WTC11 (cell line): ENCODE measurements at regions not wholly inside any gene's neighbourhood (a gene's known extent, or its start where the extent isn't known, plus 50 kb on each side); places are given as distances from the start of the nearest gene placed in this dataset.

Source experiments
- ATAC-seq: fragments of 200-7000 bp; cut with Tn5 transposase; 2 replicates; pipeline ENCODE4 v1.10.0; 2021; ENCODE audit warnings: mild to moderate bottlenecking, moderate library complexity
- CTCF ChIA-PET: fragments of 300-600 bp; sonication (Branson Sonifier 250); formaldehyde crosslinking; loops from one replicate; lab custom pipeline; 2021; ENCODE audit warnings: antibody characterized with exemption; lab: Charles Lee
- POLR2A ChIA-PET: fragments of 350-600 bp; sonication (Branson Sonifier 250); formaldehyde crosslinking; loops from one replicate; lab custom pipeline; 2021; ENCODE audit warnings: antibody characterized with exemption; lab: Charles Lee
- DNase-seq: peaks from one replicate; pipeline ENCODE4 v3.0.0; 2021; ENCODE audit warnings: low spot score
- H3K27ac Mint-ChIP-seq: 2 replicates; pipeline ENCODE4 v1.8.0; 2021; ENCODE audit warnings: mixed read lengths
- H3K27me3 Mint-ChIP-seq: 2 replicates; pipeline ENCODE4 v1.8.0; 2021; ENCODE audit warnings: low read depth, mild to moderate bottlenecking, moderate library complexity, mixed read lengths
- H3K36me3 Mint-ChIP-seq: 2 replicates; pipeline ENCODE4 v1.8.0; 2021; ENCODE audit warnings: mixed read lengths
- H3K4me1 Mint-ChIP-seq: 2 replicates; pipeline ENCODE4 v1.8.0; 2022; ENCODE audit warnings: mixed read lengths
- H3K4me3 Mint-ChIP-seq: 2 replicates; pipeline ENCODE4 v1.8.0; 2021; ENCODE audit warnings: mild to moderate bottlenecking, moderate library complexity, mixed read lengths
- H3K9me3 Mint-ChIP-seq: 2 replicates; pipeline ENCODE4 v1.8.0; 2021; ENCODE audit warnings: mixed read lengths
- AFF4 ChIP-seq: sonication (generic); formaldehyde crosslinking; IDR thresholded peaks from 2 replicates; pipeline ENCODE4 v1.8.1; 2023; ENCODE audit warnings: mild to moderate bottlenecking, missing genetic modification reagents, borderline replicate concordance
- ATF2 ChIP-seq: sonication (generic); formaldehyde crosslinking; IDR thresholded peaks from 2 replicates; pipeline ENCODE4 v1.8.1; 2022; ENCODE audit warnings: low read depth, missing genetic modification reagents, borderline replicate concordance
- CBFB ChIP-seq: sonication (generic); formaldehyde crosslinking; IDR thresholded peaks from 2 replicates; pipeline ENCODE4 v1.8.1; 2022; ENCODE audit warnings: mild to moderate bottlenecking, low read depth, missing genetic modification reagents
- CREB1 ChIP-seq: sonication (generic); formaldehyde crosslinking; IDR thresholded peaks from 2 replicates; pipeline ENCODE4 v1.8.0; 2023; ENCODE audit warnings: mild to moderate bottlenecking, missing genetic modification reagents
- CTCF ChIP-seq: fragments of 200-600 bp; IDR thresholded peaks from 2 replicates; pipeline ENCODE4 v1.8.0; 2022; ENCODE audit warnings: antibody characterized with exemption
- ESRRA ChIP-seq: sonication (generic); formaldehyde crosslinking; IDR thresholded peaks from 2 replicates; pipeline ENCODE4 v1.8.1; 2022; ENCODE audit warnings: mild to moderate bottlenecking, missing genetic modification reagents, borderline replicate concordance
- MXD4 ChIP-seq: fragments of 250-450 bp; sonication (Bioruptor Pico); IDR thresholded peaks from 2 replicates; pipeline ENCODE4 v1.8.0; 2021; ENCODE audit warnings: mild to moderate bottlenecking, moderate library complexity, borderline replicate concordance
- NR3C1 ChIP-seq: sonication (generic); formaldehyde crosslinking; conservative IDR thresholded peaks from 2 replicates; pipeline ENCODE4 v1.8.1; 2023; ENCODE audit warnings: low read depth, mild to moderate bottlenecking, missing genetic modification reagents
- SOX15 ChIP-seq: fragments of 250-450 bp; sonication (Bioruptor Pico); IDR thresholded peaks from 2 replicates; pipeline ENCODE4 v1.9.0; 2021; ENCODE audit warnings: mild to moderate bottlenecking
- STAT6 ChIP-seq: sonication (generic); formaldehyde crosslinking; conservative IDR thresholded peaks from 2 replicates; pipeline ENCODE4 v1.8.1; 2023; ENCODE audit warnings: mild to moderate bottlenecking, low read depth, missing genetic modification reagents, moderate library complexity
- TEAD1 ChIP-seq: sonication (generic); formaldehyde crosslinking; IDR thresholded peaks from 2 replicates; pipeline ENCODE4 v1.8.0; 2022; ENCODE audit warnings: mild to moderate bottlenecking, missing genetic modification reagents
- USF2 ChIP-seq: sonication (generic); formaldehyde crosslinking; IDR thresholded peaks from 2 replicates; pipeline ENCODE4 v1.8.1; 2023; ENCODE audit warnings: mild to moderate bottlenecking, missing genetic modification reagents, moderate library complexity
- ZNF281 ChIP-seq: sonication (generic); formaldehyde crosslinking; IDR thresholded peaks from 2 replicates; pipeline ENCODE4 v1.8.0; 2023; ENCODE audit warnings: mild to moderate bottlenecking, missing genetic modification reagents
- TF ChIP-seq, protein P1 (sequence below): fragments of 250-450 bp; sonication (Bioruptor Pico); conservative IDR thresholded peaks from 2 replicates; pipeline ENCODE4 v1.9.0; 2021; ENCODE audit warnings: mild to moderate bottlenecking

- TF ChIP-seq AFF4 (CRISPR knock-in tag) (no peak), ESRRA (CRISPR knock-in tag) (no peak), STAT6 (no peak), CTCF (no peak), CREB1 (CRISPR knock-in tag) (no peak), USF2 (CRISPR knock-in tag) (no peak), SOX15 (CRISPR knock-in tag) (no peak)
- TF ChIP-seq, protein P1, sequence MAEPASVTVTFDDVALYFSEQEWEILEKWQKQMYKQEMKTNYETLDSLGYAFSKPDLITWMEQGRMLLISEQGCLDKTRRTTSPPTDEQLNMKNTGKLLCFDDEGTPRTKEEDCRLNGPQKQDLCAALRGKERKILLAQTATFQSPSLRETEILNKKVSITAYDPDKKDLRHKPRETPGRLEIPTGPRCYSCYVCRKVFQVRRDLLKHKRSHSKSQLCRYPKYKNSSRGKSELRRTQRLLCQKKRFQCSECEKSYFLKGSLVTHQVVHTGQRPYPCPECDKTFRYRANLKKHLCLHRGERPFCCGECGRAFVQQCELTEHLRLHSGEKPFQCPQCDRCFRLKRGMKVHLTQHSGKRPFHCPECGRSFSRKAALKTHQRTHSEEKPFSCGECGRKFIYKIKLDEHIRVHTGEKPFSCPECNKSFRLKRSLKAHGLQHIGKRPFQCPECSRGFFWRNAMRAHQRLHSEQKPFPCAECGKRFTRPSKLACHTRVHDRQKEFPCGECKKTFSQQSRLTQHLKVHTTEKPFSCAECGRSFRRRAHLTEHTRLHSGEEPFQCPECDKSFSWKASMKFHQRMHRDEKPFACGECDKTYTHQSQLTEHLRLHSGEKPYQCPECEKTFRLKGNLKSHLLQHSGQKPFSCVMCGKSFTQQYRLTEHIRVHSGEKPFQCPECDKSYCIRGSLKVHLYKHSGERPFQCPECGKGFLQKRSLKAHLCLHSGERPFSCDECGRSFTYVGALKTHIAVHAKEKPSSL (CRISPR knock-in tag) = no peak
These were observed 54.1 kb upstream of the GGTLC1 start (continued) for GRCh38 chr20:24042646-24043045.

- no peak overlapping the region for H3K4me3 Mint-ChIP-seq
- CTCF ChIA-PET = no interaction called here
- TF ChIP-seq CBFB (CRISPR knock-in tag) (no peak), MXD4 (no peak), NR3C1 (CRISPR knock-in tag) (no peak), USF2 (CRISPR knock-in tag) (no peak), ESRRA (CRISPR knock-in tag) (no peak), TEAD1 (CRISPR knock-in tag) (no peak), ATF2 (CRISPR knock-in tag) (no peak), ZNF281 (no peak)
- TF ChIP-seq, protein P1 (CRISPR knock-in tag) = no peak
These were observed 52.4 kb upstream of the GGTLC1 start for GRCh38 chr20:24040896-24041459.

More at GRCh38 chr20:24040896-24041459, 52.4 kb upstream of the GGTLC1 start:
- POLR2A ChIA-PET = no interaction called here
- no peak overlapping the region for H3K27ac Mint-ChIP-seq
- no peaks in the 10 kb centered on the region for H3K9me3 Mint-ChIP-seq
- ATAC-seq (no peak), DNase-seq (no peak)
- H3K36me3 Mint-ChIP-seq = no peaks in the 10 kb centered on the region
- H3K27me3 Mint-ChIP-seq = no peaks in the 10 kb centered on the region
- no peaks in the 10 kb centered on the region for H3K4me1 Mint-ChIP-seq
